ENCODE measurements at regions not wholly inside any gene's neighbourhood (a gene's known extent, or its start where the extent isn't known, plus 50 kb on each side); places are given as distances from the start of the nearest gene placed in this dataset.

- no peak for DNase-seq (ENCODE audit: extremely low read depth, low read depth)
- TF ChIP-seq, protein P1, sequence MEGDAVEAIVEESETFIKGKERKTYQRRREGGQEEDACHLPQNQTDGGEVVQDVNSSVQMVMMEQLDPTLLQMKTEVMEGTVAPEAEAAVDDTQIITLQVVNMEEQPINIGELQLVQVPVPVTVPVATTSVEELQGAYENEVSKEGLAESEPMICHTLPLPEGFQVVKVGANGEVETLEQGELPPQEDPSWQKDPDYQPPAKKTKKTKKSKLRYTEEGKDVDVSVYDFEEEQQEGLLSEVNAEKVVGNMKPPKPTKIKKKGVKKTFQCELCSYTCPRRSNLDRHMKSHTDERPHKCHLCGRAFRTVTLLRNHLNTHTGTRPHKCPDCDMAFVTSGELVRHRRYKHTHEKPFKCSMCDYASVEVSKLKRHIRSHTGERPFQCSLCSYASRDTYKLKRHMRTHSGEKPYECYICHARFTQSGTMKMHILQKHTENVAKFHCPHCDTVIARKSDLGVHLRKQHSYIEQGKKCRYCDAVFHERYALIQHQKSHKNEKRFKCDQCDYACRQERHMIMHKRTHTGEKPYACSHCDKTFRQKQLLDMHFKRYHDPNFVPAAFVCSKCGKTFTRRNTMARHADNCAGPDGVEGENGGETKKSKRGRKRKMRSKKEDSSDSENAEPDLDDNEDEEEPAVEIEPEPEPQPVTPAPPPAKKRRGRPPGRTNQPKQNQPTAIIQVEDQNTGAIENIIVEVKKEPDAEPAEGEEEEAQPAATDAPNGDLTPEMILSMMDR (IDR thresholded peaks at IDR 0.05; ENCODE audit: low read depth, low read length) = no peak
Observed at GRCh38 chr7:70951271-70951962, 180.5 kb upstream of the GALNT17 start.

DNA sequence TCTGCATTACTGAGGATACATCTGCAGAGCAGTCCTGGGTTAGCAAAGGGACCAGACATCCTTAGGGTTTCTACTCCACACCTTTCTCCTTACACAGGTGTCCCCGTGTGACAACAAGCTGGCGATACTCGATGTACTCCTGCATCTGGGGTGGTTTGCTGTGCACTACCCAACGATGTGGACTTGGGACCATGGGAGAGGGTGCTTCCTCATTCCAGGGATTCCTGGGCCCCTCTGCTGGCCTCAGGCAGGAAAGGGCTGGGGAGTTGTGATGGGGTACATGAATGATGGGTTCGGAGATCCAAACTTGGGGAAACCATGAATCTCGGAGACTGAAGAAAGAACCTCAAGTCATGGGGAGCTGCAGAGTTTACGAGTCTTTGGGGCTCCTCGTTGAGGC lies 179.6 kb upstream of the GALNT17 start:
- TF ChIP-seq, protein P1 (IDR thresholded peaks at IDR 0.05; ENCODE audit: low read depth, low read length) = no peak
- DNase-seq (ENCODE audit: extremely low read depth, low read depth) = no peak

DNA sequence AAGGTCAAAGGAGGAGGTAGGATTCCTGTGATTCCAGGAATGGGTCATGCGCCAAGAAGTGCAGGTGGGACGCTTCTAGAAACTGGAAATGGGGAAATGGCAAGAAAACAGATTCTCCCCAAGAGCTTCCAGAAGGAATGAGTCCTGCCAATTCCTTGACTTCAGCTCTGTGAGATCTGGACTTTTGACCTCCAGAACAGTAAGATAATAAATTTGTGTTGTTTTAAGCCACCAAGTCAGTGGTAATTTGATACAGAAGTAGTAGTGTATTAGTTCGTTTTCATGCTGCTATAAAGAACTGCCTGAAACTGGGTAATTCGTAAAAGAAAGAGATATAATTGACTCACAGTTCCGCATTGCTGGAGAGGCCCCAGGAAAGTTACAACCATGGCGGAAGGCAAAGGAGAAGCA lies 178.6 kb upstream of the GALNT17 start:
- TF ChIP-seq, protein P1 (IDR thresholded peaks at IDR 0.05; ENCODE audit: low read depth, low read length) = no peak
- no peak for DNase-seq (ENCODE audit: extremely low read depth, low read depth)

DNA sequence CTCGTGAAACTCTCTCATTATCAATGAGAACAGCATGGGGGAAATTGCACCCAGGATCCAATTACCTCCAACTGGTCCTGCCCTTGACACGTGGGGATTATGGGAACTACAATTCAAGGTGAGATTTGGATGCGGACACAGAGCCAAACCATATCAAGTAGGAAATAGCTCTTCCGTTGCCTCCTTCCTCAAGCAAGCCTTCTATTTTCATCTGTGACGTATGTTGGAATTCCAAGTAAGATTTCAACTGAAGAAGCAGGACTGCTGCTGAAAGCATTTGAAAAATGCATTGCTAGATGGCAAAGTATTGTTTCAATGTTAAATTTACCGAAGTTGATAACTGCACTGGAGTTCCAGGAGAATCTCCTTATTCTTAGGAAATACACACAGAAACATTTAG lies 178.1 kb upstream of the GALNT17 start:
- no peak for DNase-seq (ENCODE audit: extremely low read depth, low read depth)
- TF ChIP-seq, protein P1 (IDR thresholded peaks at IDR 0.05; ENCODE audit: low read depth, low read length) = no peak

DNA sequence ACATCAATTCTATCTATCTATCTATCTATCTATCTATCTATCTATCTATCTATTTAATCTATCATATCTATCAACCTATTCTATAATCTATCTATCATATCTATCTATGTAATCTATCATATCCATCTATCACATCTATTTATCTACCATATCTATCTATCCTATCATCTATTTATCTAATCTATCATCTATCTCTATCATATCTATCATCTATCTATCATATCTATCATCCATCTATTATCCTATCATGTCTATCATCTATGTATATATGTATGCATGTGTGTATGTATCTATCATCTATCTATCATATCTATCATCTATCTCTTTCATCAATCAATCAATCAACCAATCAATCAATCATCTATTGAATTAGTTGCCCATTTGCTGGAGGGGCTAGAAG lies 159.3 kb upstream of the GALNT17 start:
- DNase-seq (ENCODE audit: extremely low read depth, low read depth) = no peak
- TF ChIP-seq, protein P1 (IDR thresholded peaks at IDR 0.05; ENCODE audit: low read depth, low read length) = no peak

DNA sequence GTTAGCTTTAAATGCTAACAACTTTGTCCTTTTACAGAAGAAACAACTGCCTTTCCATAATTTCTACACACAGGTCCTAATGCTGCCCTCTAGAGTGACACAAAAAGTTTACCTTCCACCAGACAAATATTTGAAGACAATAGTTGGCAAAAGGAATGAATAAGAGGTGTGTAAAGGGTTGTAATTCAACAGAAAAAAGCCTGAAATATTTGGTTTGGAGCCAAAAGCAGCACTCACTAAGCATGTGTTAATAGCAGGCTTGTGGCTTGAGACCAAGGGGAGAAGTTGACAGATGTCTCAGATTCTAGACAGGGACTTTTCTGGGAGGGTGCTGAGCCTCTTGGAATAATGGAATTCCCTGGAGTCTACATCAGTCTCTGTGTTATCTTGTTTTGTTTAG lies 156.2 kb upstream of the GALNT17 start:
- DNase-seq (ENCODE audit: extremely low read depth, low read depth) = no peak
- TF ChIP-seq, protein P1 (IDR thresholded peaks at IDR 0.05; ENCODE audit: low read depth, low read length) = no peak

DNA sequence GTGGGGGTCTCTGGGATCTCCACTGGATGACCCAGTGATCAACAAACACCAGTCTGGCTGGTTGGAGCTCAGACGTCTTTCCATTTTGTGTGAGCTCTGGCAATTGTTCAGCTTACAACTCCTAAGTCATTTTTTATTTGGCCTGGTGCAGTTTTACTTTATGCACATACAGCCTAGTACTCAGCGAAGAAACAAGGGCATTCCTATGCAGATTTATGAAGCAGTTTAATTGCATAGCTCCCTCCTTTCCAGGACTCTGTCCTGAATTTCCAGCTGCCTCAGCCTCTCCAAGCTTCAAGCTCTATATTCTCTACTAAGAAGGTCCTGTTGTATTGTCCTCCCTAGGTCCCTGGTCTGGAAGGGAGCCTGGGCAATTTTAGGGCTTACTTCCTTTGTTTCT lies 145.6 kb upstream of the GALNT17 start:
- DNase-seq (ENCODE audit: extremely low read depth, low read depth) = no peak

More for the DNA sequence above, 145.6 kb upstream of the GALNT17 start:
- TF ChIP-seq, protein P1 (IDR thresholded peaks at IDR 0.05; ENCODE audit: low read depth, low read length) = no peak
